H1 (cell line): ENCODE measurements at regions not wholly inside any gene's neighbourhood (a gene's known extent, or its start where the extent isn't known, plus 50 kb on each side); places are given as distances from the start of the nearest gene placed in this dataset.

Experiments used
- CTCF ChIA-PET: fragments of 300-600 bp; sonication (Branson Sonifier 250); formaldehyde crosslinking; loops from one replicate; lab custom pipeline; 2021; ENCODE audit not compliant: partially characterized antibody; lab: Charles Lee
- POLR2A ChIA-PET: fragments of 300-600 bp; sonication (Branson Sonifier 250); formaldehyde crosslinking; loops from one replicate; lab custom pipeline; 2021; ENCODE audit warnings: inconsistent platforms; ENCODE audit not compliant: partially characterized antibody; lab: Charles Lee
- DNase-seq, 2 experiments: peaks; one replicate each; pipeline versions ENCODE4 v3.0.0 to v3.0.0-alpha.2; 2010 to 2022; ENCODE audit warnings: low spot score in 2 of 2, low read depth in 1 of 2, mixed read lengths in 1 of 2
- FAIRE-seq: peaks from 2 replicates; lab custom pipeline; 2011; peaks lifted over from hg19 to GRCh38; lab: Jason Lieb, UNC
- H2AFZ ChIP-seq: 2 replicates; pipeline ENCODE4 v1.8.1; 2012; ENCODE audit warnings: low read length, inconsistent platforms
- H2AK5ac ChIP-seq: 2 replicates; pipeline ENCODE4 v1.6.1; 2013; ENCODE audit warnings: low read depth, low read length
- H2BK120ac ChIP-seq: replicated peaks from 2 replicates; pipeline ENCODE3; 2013; ENCODE audit warnings: low read depth, low read length, inconsistent platforms
- H2BK12ac ChIP-seq: 2 replicates; pipeline ENCODE4 v1.6.1; 2013; ENCODE audit warnings: low read depth, low read length
- H2BK15ac ChIP-seq: 2 replicates; pipeline ENCODE4 v1.6.1; 2013; ENCODE audit warnings: low read length
- H2BK20ac ChIP-seq: 2 replicates; pipeline ENCODE4 v1.6.1; 2013; ENCODE audit warnings: low read length
- H2BK5ac ChIP-seq: 2 replicates; pipeline ENCODE4 v1.6.1; 2013; ENCODE audit warnings: low read depth, low read length
- H3K14ac ChIP-seq: 2 replicates; pipeline ENCODE4 v1.6.1; 2013; ENCODE audit warnings: inconsistent platforms; ENCODE audit not compliant: insufficient read length
- H3K18ac ChIP-seq: 2 replicates; pipeline ENCODE4 v1.6.1; 2013; ENCODE audit warnings: low read length; ENCODE audit errors: extremely low read depth
- H3K23ac ChIP-seq: 2 replicates; pipeline ENCODE4 v1.6.1; 2013; ENCODE audit warnings: inconsistent platforms; ENCODE audit not compliant: insufficient read length
- H3K23me2 ChIP-seq: 2 replicates; pipeline ENCODE4 v1.6.1; 2013; ENCODE audit warnings: low read depth, low read length
- H3K27ac ChIP-seq: 2 replicates; pipeline ENCODE4 v1.6.1; 2011; ENCODE audit warnings: low read depth, low read length, inconsistent platforms
- H3K27me3 ChIP-seq, 4 experiments: replicated peaks in 1 of 4; 1 replicate in 1 of 4; 2 replicates in 3 of 4; pipeline versions ENCODE4 v1.6.1 to v1.8.1; 2011 to 2013; ENCODE audit warnings: low read length in 3 of 4, mild to moderate bottlenecking in 3 of 4, inconsistent platforms in 2 of 4, mixed read lengths in 2 of 4, moderate library complexity in 1 of 4; ENCODE audit not compliant: control insufficient read depth in 3 of 4, insufficient read depth in 3 of 4; ENCODE audit errors: extremely low read depth in 1 of 4
- H3K36me3 ChIP-seq, 4 experiments: 2 replicates each; pipeline versions ENCODE4 v1.6.1 to v1.8.1; 2011 to 2013; ENCODE audit warnings: mild to moderate bottlenecking in 4 of 4, low read length in 3 of 4, moderate library complexity in 2 of 4, control low read depth in 1 of 4, inconsistent platforms in 1 of 4; ENCODE audit not compliant: insufficient read depth in 4 of 4, control insufficient read depth in 2 of 4
- H3K4ac ChIP-seq: replicated peaks from 2 replicates; pipeline ENCODE3; 2013; ENCODE audit warnings: low read length, low read depth, mixed read lengths, inconsistent platforms; ENCODE audit not compliant: insufficient read length
- H3K4me1 ChIP-seq, 4 experiments: replicated peaks in 1 of 4; 1 replicate in 1 of 4; 2 replicates in 3 of 4; pipeline versions ENCODE4 v1.6.1 to v1.8.1; 2011 to 2013; ENCODE audit warnings: low read length in 3 of 4, inconsistent platforms in 2 of 4, mixed read lengths in 1 of 4; ENCODE audit not compliant: insufficient read depth in 4 of 4, control insufficient read depth in 3 of 4
- H3K4me2 ChIP-seq, 2 experiments: 2 replicates each; pipeline versions ENCODE4 v1.6.1 to v1.8.1; 2011 to 2013; ENCODE audit warnings: low read depth in 2 of 2, low read length in 2 of 2, control low read depth in 1 of 2, inconsistent platforms in 1 of 2, mild to moderate bottlenecking in 1 of 2; ENCODE audit not compliant: insufficient read depth in 1 of 2
- H3K4me3 ChIP-seq, 4 experiments: fragments of 200-600, 300-600 bp in 1 of 4; sonication (generic), shearing (Covaris generic), sonication (Bioruptor Twin) in 1 of 4; 2 replicates each; pipeline versions ENCODE4 v1.5.1 to v1.8.1; 2011 to 2016; ENCODE audit warnings: low read length in 4 of 4, low read depth in 3 of 4, control low read depth in 2 of 4, inconsistent platforms in 2 of 4, mild to moderate bottlenecking in 2 of 4, mixed read lengths in 1 of 4, moderate library complexity in 1 of 4; ENCODE audit not compliant: insufficient read depth in 2 of 4; ENCODE audit errors: extremely low read depth in 1 of 4
- H3K56ac ChIP-seq: replicated peaks from 2 replicates; pipeline ENCODE3; 2013; ENCODE audit warnings: low read depth, mild to moderate bottlenecking, mixed read lengths, low read length, inconsistent platforms; ENCODE audit not compliant: insufficient read length
- H3K79me1 ChIP-seq: 2 replicates; pipeline ENCODE4 v1.6.1; 2013; ENCODE audit warnings: low read depth, low read length, control low read depth
- H3K79me2 ChIP-seq, 2 experiments: 2 replicates each; pipeline versions ENCODE4 v1.6.1 to v1.8.1; 2012 to 2013; ENCODE audit warnings: low read length in 2 of 2, mild to moderate bottlenecking in 2 of 2, inconsistent platforms in 1 of 2; ENCODE audit not compliant: insufficient read depth in 2 of 2, control insufficient read depth in 1 of 2
- H3K9ac ChIP-seq, 4 experiments: replicated peaks in 1 of 4; 1 replicate in 1 of 4; 2 replicates in 3 of 4; pipeline versions ENCODE4 v1.6.1 to v1.8.1; 2011 to 2013; ENCODE audit warnings: low read depth in 3 of 4, low read length in 3 of 4, control low read depth in 2 of 4, mild to moderate bottlenecking in 2 of 4, moderate library complexity in 2 of 4, inconsistent platforms in 1 of 4; ENCODE audit errors: extremely low read depth in 1 of 4
- H3K9me3 ChIP-seq, 2 experiments: 2 replicates each; pipeline versions ENCODE4 v1.6.1 to v1.8.1; 2012 to 2013; ENCODE audit warnings: mild to moderate bottlenecking in 2 of 2, moderate library complexity in 2 of 2, control low read depth in 1 of 2, inconsistent platforms in 1 of 2, low read depth in 1 of 2, low read length in 1 of 2, mixed read lengths in 1 of 2; ENCODE audit not compliant: insufficient read depth in 2 of 2
- H4K20me1 ChIP-seq, 2 experiments: replicated peaks in 1 of 2; 2 replicates each; pipeline versions ENCODE3 to v1.8.1; 2011 to 2013; ENCODE audit warnings: inconsistent platforms in 2 of 2, low read length in 2 of 2, mild to moderate bottlenecking in 1 of 2; ENCODE audit not compliant: insufficient read depth in 2 of 2, control insufficient read depth in 1 of 2
- H4K5ac ChIP-seq: 2 replicates; pipeline ENCODE4 v1.6.1; 2013; ENCODE audit warnings: low read length, low read depth, mixed read lengths, inconsistent platforms; ENCODE audit not compliant: insufficient read length
- H4K8ac ChIP-seq: 2 replicates; pipeline ENCODE4 v1.8.0; 2013; ENCODE audit warnings: mild to moderate bottlenecking, moderate library complexity, low read length, inconsistent platforms; ENCODE audit not compliant: insufficient read depth; ENCODE audit errors: extremely low read depth
- H4K91ac ChIP-seq: replicated peaks from 2 replicates; pipeline ENCODE3; 2013; ENCODE audit warnings: low read length, mixed read lengths, inconsistent platforms; ENCODE audit not compliant: insufficient read length
- ASH2L ChIP-seq: fragments of 200-600, 300-600 bp; sonication (generic); IDR thresholded peaks from one replicate; pipeline ENCODE4 v1.7.1; 2017; ENCODE audit warnings: low read length
- CBX8 ChIP-seq: fragments of 300-800, 300-1000 bp; sonication (generic); IDR thresholded peaks from 2 replicates; pipeline ENCODE4 v1.7.1; 2016; ENCODE audit warnings: low read depth, low read length, borderline replicate concordance
- CEBPB ChIP-seq: IDR thresholded peaks from 2 replicates; pipeline ENCODE4 v1.6.1; 2012; ENCODE audit warnings: low read depth, low read length
- CREB1 ChIP-seq: IDR thresholded peaks from 2 replicates; pipeline ENCODE4 v1.6.1; 2012; ENCODE audit warnings: inconsistent platforms
- EZH2 ChIP-seq: fragments of 200-600 bp; sonication (generic); IDR thresholded peaks from 2 replicates; pipeline ENCODE4 v1.7.1; 2012; ENCODE audit warnings: low read depth, mild to moderate bottlenecking, moderate library complexity, low read length, inconsistent platforms; ENCODE audit not compliant: severe bottlenecking
- HDAC2 ChIP-seq, 2 experiments: fragments of 300-600 bp in 1 of 2; sonication (generic) in 1 of 2; IDR thresholded peaks; 2 replicates each; pipeline ENCODE4 v1.6.1; 2011 to 2012; ENCODE audit warnings: low read depth in 2 of 2, low read length in 2 of 2, mild to moderate bottlenecking in 2 of 2, moderate library complexity in 2 of 2, borderline replicate concordance in 1 of 2, inconsistent platforms in 1 of 2
- JUND ChIP-seq: IDR thresholded peaks from 2 replicates; pipeline ENCODE4 v1.6.1; 2011; ENCODE audit warnings: mild to moderate bottlenecking, improper control_type of control experiment, low read length
- KDM4A ChIP-seq: IDR thresholded peaks from one replicate; pipeline ENCODE4 v1.7.1; 2012; ENCODE audit warnings: low read depth, mild to moderate bottlenecking, moderate library complexity, low read length, inconsistent platforms; ENCODE audit not compliant: severe bottlenecking
- MAFK ChIP-seq: IDR thresholded peaks from 2 replicates; pipeline ENCODE4 v1.6.1; 2012; ENCODE audit warnings: low read depth, mild to moderate bottlenecking, improper control_type of control experiment, low read length
- NANOG ChIP-seq: IDR thresholded peaks from 2 replicates; pipeline ENCODE4 v1.6.1; 2011; ENCODE audit warnings: low read length, low read depth, mild to moderate bottlenecking, inconsistent platforms; ENCODE audit not compliant: insufficient read depth, poor library complexity, severe bottlenecking
- POLR2AphosphoS5 ChIP-seq: IDR thresholded peaks from 2 replicates; pipeline ENCODE4 v1.6.1; 2011; ENCODE audit warnings: low read depth, low read length
- SP1 ChIP-seq: IDR thresholded peaks from 2 replicates; pipeline ENCODE4 v1.6.1; 2011; ENCODE audit warnings: low read depth, low read length
- SP4 ChIP-seq: IDR thresholded peaks from 2 replicates; pipeline ENCODE4 v1.6.1; 2012; ENCODE audit warnings: low read length, inconsistent platforms
- SUZ12 ChIP-seq: fragments of 200-600 bp; sonication (generic); IDR thresholded peaks from 2 replicates; pipeline ENCODE4 v1.6.1; 2012; ENCODE audit warnings: mild to moderate bottlenecking, inconsistent platforms, low read length, moderate library complexity, mixed read lengths
- TEAD4 ChIP-seq: IDR thresholded peaks from 2 replicates; pipeline ENCODE4 v1.6.1; 2012; ENCODE audit warnings: low read depth, low read length, inconsistent platforms, mixed read lengths
- WGBS, 2 experiments: shearing (Covaris generic) in 1 of 2; methylation state at CpG; one replicate each; pipeline versions ENCODE4 v1.1.6 to v1.1.7; 2013 to 2015; ENCODE audit warnings: low lambda C conversion rate in 2 of 2, mixed read lengths in 2 of 2, inconsistent platforms in 1 of 2, low coverage in 1 of 2, missing lambda C conversion rate in 1 of 2; ENCODE audit not compliant: insufficient replicate concordance in 2 of 2, insufficient coverage in 1 of 2, insufficient read length in 1 of 2; ENCODE audit errors: extremely low coverage in 1 of 2, missing lambda C conversion rate in 1 of 2; 5-methylcytosine and 5-hydroxymethylcytosine counted together

DNA sequence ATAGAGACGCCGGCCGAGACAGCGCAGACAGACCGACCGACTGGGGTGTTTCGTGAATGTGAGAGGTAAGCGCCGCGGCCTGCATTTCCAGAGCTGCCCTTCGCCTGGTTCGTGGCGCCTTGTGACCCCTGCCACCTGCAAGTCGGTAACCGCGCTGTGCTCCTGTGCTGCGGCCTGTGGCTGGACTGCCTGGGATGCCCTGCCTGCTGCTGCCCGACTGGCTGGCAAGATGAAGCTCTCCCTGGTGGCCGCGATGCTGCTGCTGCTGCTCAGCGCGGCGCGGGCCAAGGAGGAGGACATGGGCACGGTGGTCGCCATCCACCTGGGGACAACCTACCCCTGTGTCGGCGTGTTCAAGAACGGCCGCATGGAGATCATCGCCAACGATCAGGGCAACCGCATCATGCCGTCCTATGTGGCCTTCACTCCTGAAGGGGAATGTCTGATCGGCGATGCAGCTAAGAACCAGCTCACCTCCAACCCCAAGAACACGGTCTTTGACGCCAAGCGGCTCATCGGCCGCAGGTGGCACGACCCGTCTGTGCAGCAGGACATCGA is 150.8 kb downstream of the RRAGC start:
- no peak overlapping the region for H2BK15ac ChIP-seq
- no peaks in the 10 kb centered on the region for H3K23me2 ChIP-seq
- no peak overlapping the region for H3K4ac ChIP-seq
- H4K5ac ChIP-seq = no peak overlapping the region
- no peak for FAIRE-seq
- no peak overlapping the region for H4K91ac ChIP-seq
- H3K23ac ChIP-seq = no peak overlapping the region
- H2BK12ac ChIP-seq = no peak overlapping the region
- ChIA-PET CTCF (interaction anchor here (0.7 to 1.1 kb wide), 3 partner anchors 13 to 37 kb away, joined by 3 to 4 read pairs (median 3); no protein-coding TSS in a partner anchor), POLR2A (no interaction called here)
- H3K14ac ChIP-seq = no peak overlapping the region
- no peak overlapping the region for H3K4me3 ChIP-seq
- no peak overlapping the region for H2AK5ac ChIP-seq
- no peak overlapping the region for H2BK120ac ChIP-seq
- H3K18ac ChIP-seq = no peak overlapping the region
- no peak for TF ChIP-seq HDAC2 (IDR thresholded peaks at IDR 0.05; ENCODE audit: borderline replicate concordance in 1 of 2, low read depth in 2 of 2, low read length in 2 of 2)
- TF ChIP-seq POLR2AphosphoS5 = no peak
- TF ChIP-seq EZH2 = no peak
- no peak for TF ChIP-seq CREB1
- TF ChIP-seq CBX8 = no peak
- no peak for TF ChIP-seq SP4
- TF ChIP-seq CEBPB = no peak
- TF ChIP-seq TEAD4 = no peak
- TF ChIP-seq MAFK = no peak
- no peak for TF ChIP-seq SP1
- TF ChIP-seq JUND = no peak
- TF ChIP-seq KDM4A = no peak
- no peak for TF ChIP-seq NANOG
- TF ChIP-seq ASH2L = no peak
- TF ChIP-seq SUZ12 = no peak
- no peak overlapping the region for H3K4me2 ChIP-seq
- no peak for DNase-seq
- H3K27ac ChIP-seq = no peak overlapping the region
- H3K56ac ChIP-seq = no peak overlapping the region
- H4K8ac ChIP-seq = no peak overlapping the region
- peaks cover 0 to 2% of the 10 kb centered on the region in 2 experiments for H4K20me1 ChIP-seq
- WGBS, 2 experiments = 94% methylated on average over 44 of the region's 44 CpGs; no CpG with 5 or more reads in 1 of the 2 experiments
- H3K27me3 ChIP-seq = no peaks in the 10 kb centered on the region
- H3K79me1 ChIP-seq = no peaks in the 10 kb centered on the region
- H2BK5ac ChIP-seq = no peak overlapping the region
- H3K9me3 ChIP-seq = peaks cover 5 to 11% of the 10 kb centered on the region in 2 experiments; a peak in 3 of 4 replicates
- H3K9ac ChIP-seq = no peak overlapping the region
- H3K4me1 ChIP-seq = no peaks in the 10 kb centered on the region
- no peak overlapping the region for H2BK20ac ChIP-seq
- H3K36me3 ChIP-seq = no peaks in the 10 kb centered on the region
- no peaks in the 10 kb centered on the region for H3K79me2 ChIP-seq
- H2AFZ ChIP-seq = no peak overlapping the region
